Brain microvascular endothelial cell (primary cell): ENCODE measurements at regions not wholly inside any gene's neighbourhood (a gene's known extent, or its start where the extent isn't known, plus 50 kb on each side); places are given as distances from the start of the nearest gene placed in this dataset.

Experiments
- DNase-seq: peaks from one replicate; pipeline ENCODE4 v3.0.0-alpha.2; 2020
- H3K27ac ChIP-seq: fragments of 250-450 bp; sonication (Bioruptor Pico); 2 replicates; pipeline ENCODE4 v1.5.1; 2020; ENCODE audit warnings: mild to moderate bottlenecking, moderate library complexity
- H3K27me3 ChIP-seq: fragments of 250-450 bp; sonication (Bioruptor Pico); replicated peaks from 2 replicates; pipeline ENCODE4 v1.5.1; 2020; ENCODE audit warnings: mild to moderate bottlenecking
- H3K36me3 ChIP-seq: fragments of 250-450 bp; sonication (Bioruptor Pico); replicated peaks from 2 replicates; pipeline ENCODE4 v1.5.1; 2020; ENCODE audit warnings: mild to moderate bottlenecking
- H3K4me3 ChIP-seq: 2 replicates; pipeline ENCODE4 v1.5.1; 2011; ENCODE audit warnings: low read depth, mild to moderate bottlenecking, control low read depth, low read length, moderate library complexity
- CTCF ChIP-seq: IDR thresholded peaks from 2 replicates; pipeline ENCODE4 v1.5.1; 2011; ENCODE audit warnings: low read depth, mild to moderate bottlenecking, moderate library complexity, low read length, control low read depth, inconsistent platforms; ENCODE audit errors: missing control alignments
- in situ Hi-C: cut with HindIII; loops from 2 replicates; pipeline ENCODE4 v1.10.0; 2017; ENCODE audit warnings: low sequenced_read_pairs, low pct_ligation_motif_present

GRCh38 chr9:23162789-23163188, 663.3 kb downstream of the ELAVL2 start:
- Histone ChIP-seq H3K27ac (no peak overlapping the region), H3K4me3 (no peak overlapping the region), H3K36me3 (no peaks in the 10 kb centered on the region), H3K27me3 (no peaks in the 10 kb centered on the region)
- DNase-seq = no peak
- TF ChIP-seq CTCF = no peak
- in situ Hi-C loops = no loop called here

- no peak for DNase-seq
- Histone ChIP-seq H3K4me3 (no peak overlapping the region), H3K27me3 (no peaks in the 10 kb centered on the region), H3K36me3 (no peaks in the 10 kb centered on the region), H3K27ac (no peak overlapping the region)
- no peak for TF ChIP-seq CTCF
- in situ Hi-C loops = no loop called here
Observed at GRCh38 chr9:23171479-23171878, 654.6 kb downstream of the ELAVL2 start.

- TF ChIP-seq CTCF = no peak
- Histone ChIP-seq H3K27me3 (no peaks in the 10 kb centered on the region), H3K4me3 (no peak overlapping the region), H3K36me3 (no peaks in the 10 kb centered on the region), H3K27ac (no peak overlapping the region)
- DNase-seq = no peak
- in situ Hi-C loops = no loop called here
Observed at GRCh38 chr9:23172206-23172605, 653.8 kb downstream of the ELAVL2 start.

- no peak overlapping the region for H3K4me3 ChIP-seq
- H3K27ac ChIP-seq = no peak overlapping the region
- DNase-seq = no peak
- in situ Hi-C loops = no loop called here
- TF ChIP-seq CTCF = no peak
- H3K27me3 ChIP-seq = no peaks in the 10 kb centered on the region
- no peaks in the 10 kb centered on the region for H3K36me3 ChIP-seq
Observed at GRCh38 chr9:23172979-23173637, 652.9 kb downstream of the ELAVL2 start.

GRCh38 chr9:23194281-23194680, 631.8 kb downstream of the ELAVL2 start:
- H3K27me3 ChIP-seq = no peaks in the 10 kb centered on the region
- DNase-seq = no peak
- in situ Hi-C loops = no loop called here
- no peak overlapping the region for H3K4me3 ChIP-seq
- H3K27ac ChIP-seq = no peak overlapping the region
- TF ChIP-seq CTCF = no peak
- H3K36me3 ChIP-seq = no peaks in the 10 kb centered on the region

GRCh38 chr9:23215688-23216087, 610.4 kb downstream of the ELAVL2 start:
- no peak overlapping the region for H3K4me3 ChIP-seq
- in situ Hi-C loops = no loop called here
- no peak for TF ChIP-seq CTCF

More at GRCh38 chr9:23215688-23216087, 610.4 kb downstream of the ELAVL2 start:
- no peak for DNase-seq
- no peaks in the 10 kb centered on the region for H3K27me3 ChIP-seq
- H3K36me3 ChIP-seq = no peaks in the 10 kb centered on the region
- no peak overlapping the region for H3K27ac ChIP-seq
